ENCODE measurements at regions not wholly inside any gene's neighbourhood (a gene's known extent, or its start where the extent isn't known, plus 50 kb on each side); places are given as distances from the start of the nearest gene placed in this dataset.

DNA sequence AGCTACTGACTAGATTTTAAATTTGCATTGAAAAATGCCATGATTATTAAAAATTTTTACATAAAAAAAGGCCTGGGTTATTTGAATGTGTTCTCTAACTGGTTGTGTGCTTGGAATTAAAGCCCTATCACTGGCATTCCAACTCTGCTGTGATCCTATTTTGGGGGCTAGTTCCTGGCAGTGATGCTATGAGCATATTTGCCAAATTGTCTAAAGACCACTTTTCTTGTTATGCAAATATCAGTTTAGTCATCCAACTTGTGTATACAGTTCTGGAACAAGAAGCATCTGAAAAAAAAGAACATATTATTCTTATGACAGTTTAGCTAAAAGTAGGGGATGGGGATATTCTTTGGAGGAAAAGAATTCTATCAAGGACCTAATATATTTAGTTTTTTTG, 243.4 kb upstream of the ZNF717 start:
- H3K4me3 ChIP-seq (ENCODE audit: insufficient read depth in 1 of 2, low read depth in 1 of 2, low read length in 2 of 2), result no peak overlapping the region
- no peak overlapping the region for H3K14ac ChIP-seq (ENCODE audit: low read length in 2 of 2)
- no peak overlapping the region for H2AFZ ChIP-seq (ENCODE audit: low read depth, low read length)
- H3K27ac ChIP-seq (ENCODE audit: low read length, poor library complexity, severe bottlenecking), result no peak overlapping the region
- no peak overlapping the region for H3K18ac ChIP-seq (ENCODE audit: low read depth in 1 of 2, low read length in 2 of 2)
- no peak overlapping the region for H4K91ac ChIP-seq (ENCODE audit: low read length)
- no peak overlapping the region for H3K4ac ChIP-seq (ENCODE audit: low read depth in 1 of 2, low read length in 2 of 2)
- H3K4me2 ChIP-seq (ENCODE audit: low read length, poor library complexity, severe bottlenecking), result no peak overlapping the region
- no peak overlapping the region for H3K23ac ChIP-seq (ENCODE audit: low read length in 2 of 2)
- no peak overlapping the region for H2AK5ac ChIP-seq (ENCODE audit: low read length, severe bottlenecking)
- no peaks in the 10 kb centered on the region for H3K9me3 ChIP-seq (ENCODE audit: control insufficient read depth, low read length)
- H3K36me3 ChIP-seq (ENCODE audit: control insufficient read depth in 1 of 2, insufficient read depth in 2 of 2, low read depth in 1 of 2, low read length in 2 of 2), result no peaks in the 10 kb centered on the region
- no peak overlapping the region for H4K8ac ChIP-seq (ENCODE audit: low read length)
- H2BK15ac ChIP-seq (ENCODE audit: low read depth, poor library complexity, severe bottlenecking), result no peak overlapping the region
- H3K4me1 ChIP-seq (ENCODE audit: control insufficient read depth, insufficient read depth, low read depth, low read length), result no peaks in the 10 kb centered on the region
- H2BK12ac ChIP-seq (ENCODE audit: low read length in 2 of 2), result no peak overlapping the region
- no peak overlapping the region for H3K9ac ChIP-seq (ENCODE audit: low read length)
- H2BK5ac ChIP-seq (ENCODE audit: low read depth, low read length, poor library complexity, severe bottlenecking), result no peak overlapping the region
- no peak for DNase-seq
- H3K79me1 ChIP-seq (replicated peaks; ENCODE audit: low read length, poor library complexity, severe bottlenecking), result no peaks in the 10 kb centered on the region
- no peak overlapping the region for H2BK120ac ChIP-seq (ENCODE audit: low read depth, low read length)
- no peaks in the 10 kb centered on the region for H3K27me3 ChIP-seq (ENCODE audit: control insufficient read depth in 1 of 2, insufficient read depth in 1 of 2, low read length in 2 of 2)

DNA sequence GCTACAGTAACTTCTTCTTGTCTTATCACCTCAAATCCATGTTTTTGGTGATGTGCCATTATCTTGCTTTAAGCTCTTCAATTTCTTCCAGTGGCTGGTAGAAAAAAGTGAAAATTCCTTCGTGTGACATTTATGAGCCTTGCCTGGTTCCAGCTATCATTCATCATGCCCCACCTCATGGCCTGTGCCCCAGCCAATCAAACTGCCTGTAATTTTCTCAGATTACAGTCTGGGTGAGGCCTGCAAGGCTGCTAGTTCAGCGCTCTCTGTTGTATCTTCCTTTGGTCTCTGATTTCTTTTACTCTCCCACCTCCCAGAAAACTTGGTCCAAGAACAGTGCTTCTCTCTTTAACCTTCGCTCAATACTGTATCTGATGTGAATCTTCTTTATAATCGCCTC, 249.3 kb upstream of the ZNF717 start:
- Histone ChIP-seq H3K4me2 (ENCODE audit: low read length, poor library complexity, severe bottlenecking) (no peak overlapping the region), H3K9me3 (ENCODE audit: control insufficient read depth, low read length) (no peaks in the 10 kb centered on the region), H2AK5ac (ENCODE audit: low read length, severe bottlenecking) (no peak overlapping the region), H2BK12ac (ENCODE audit: low read length in 2 of 2) (no peak overlapping the region), H2BK5ac (ENCODE audit: low read depth, low read length, poor library complexity, severe bottlenecking) (no peak overlapping the region), H2BK120ac (ENCODE audit: low read depth, low read length) (no peak overlapping the region), H3K9ac (ENCODE audit: low read length) (no peak overlapping the region), H2BK15ac (ENCODE audit: low read depth, poor library complexity, severe bottlenecking) (no peak overlapping the region), H2AFZ (ENCODE audit: low read depth, low read length) (no peak overlapping the region), H3K27ac (ENCODE audit: low read length, poor library complexity, severe bottlenecking) (no peak overlapping the region), H4K91ac (ENCODE audit: low read length) (no peak overlapping the region), H3K36me3 (ENCODE audit: control insufficient read depth in 1 of 2, insufficient read depth in 2 of 2, low read depth in 1 of 2, low read length in 2 of 2) (no peaks in the 10 kb centered on the region), H4K8ac (ENCODE audit: low read length) (no peak overlapping the region), H3K4me1 (ENCODE audit: control insufficient read depth, insufficient read depth, low read depth, low read length) (no peaks in the 10 kb centered on the region), H3K14ac (ENCODE audit: low read length in 2 of 2) (no peak overlapping the region), H3K4ac (ENCODE audit: low read depth in 1 of 2, low read length in 2 of 2) (no peak overlapping the region), H3K27me3 (ENCODE audit: control insufficient read depth in 1 of 2, insufficient read depth in 1 of 2, low read length in 2 of 2) (no peaks in the 10 kb centered on the region), H3K23ac (ENCODE audit: low read length in 2 of 2) (no peak overlapping the region), H3K4me3 (ENCODE audit: insufficient read depth in 1 of 2, low read depth in 1 of 2, low read length in 2 of 2) (no peak overlapping the region), H3K79me1 (replicated peaks; ENCODE audit: low read length, poor library complexity, severe bottlenecking) (no peaks in the 10 kb centered on the region), H3K18ac (ENCODE audit: low read depth in 1 of 2, low read length in 2 of 2) (peak overlapping the region in 1 of 2 experiments; percentile 5)
- whole genome bisulfite sequencing, result 68% methylated on average over 2 of the region's 4 CpGs
- no peak for DNase-seq

- no peak for DNase-seq
- no peaks in the 10 kb centered on the region for H3K9me3 ChIP-seq (ENCODE audit: control insufficient read depth, low read length)
- no peak overlapping the region for H4K91ac ChIP-seq (ENCODE audit: low read length)
- no peak overlapping the region for H3K18ac ChIP-seq (ENCODE audit: low read depth in 1 of 2, low read length in 2 of 2)
- no peak overlapping the region for H3K14ac ChIP-seq (ENCODE audit: low read length in 2 of 2)
- no peak overlapping the region for H2BK120ac ChIP-seq (ENCODE audit: low read depth, low read length)
- no peak overlapping the region for H2BK5ac ChIP-seq (ENCODE audit: low read depth, low read length, poor library complexity, severe bottlenecking)
- no peaks in the 10 kb centered on the region for H3K4me1 ChIP-seq (ENCODE audit: control insufficient read depth, insufficient read depth, low read depth, low read length)
- H4K8ac ChIP-seq (ENCODE audit: low read length), result no peak overlapping the region
- H2AK5ac ChIP-seq (ENCODE audit: low read length, severe bottlenecking), result no peak overlapping the region
- no peak overlapping the region for H2BK12ac ChIP-seq (ENCODE audit: low read length in 2 of 2)
- no peaks in the 10 kb centered on the region for H3K79me1 ChIP-seq (replicated peaks; ENCODE audit: low read length, poor library complexity, severe bottlenecking)
- no peak overlapping the region for H3K23ac ChIP-seq (ENCODE audit: low read length in 2 of 2)
- H3K4me2 ChIP-seq (ENCODE audit: low read length, poor library complexity, severe bottlenecking), result no peak overlapping the region
- H2AFZ ChIP-seq (ENCODE audit: low read depth, low read length), result no peak overlapping the region
- no peaks in the 10 kb centered on the region for H3K36me3 ChIP-seq (ENCODE audit: control insufficient read depth in 1 of 2, insufficient read depth in 2 of 2, low read depth in 1 of 2, low read length in 2 of 2)
- H3K4me3 ChIP-seq (ENCODE audit: insufficient read depth in 1 of 2, low read depth in 1 of 2, low read length in 2 of 2), result no peak overlapping the region
- WGBS, result no CpG with 5 or more reads among the region's 2 CpGs
- H3K27ac ChIP-seq (ENCODE audit: low read length, poor library complexity, severe bottlenecking), result no peak overlapping the region
- H2BK15ac ChIP-seq (ENCODE audit: low read depth, poor library complexity, severe bottlenecking), result no peak overlapping the region
- H3K27me3 ChIP-seq (ENCODE audit: control insufficient read depth in 1 of 2, insufficient read depth in 1 of 2, low read length in 2 of 2), result no peaks in the 10 kb centered on the region
- H3K4ac ChIP-seq (ENCODE audit: low read depth in 1 of 2, low read length in 2 of 2), result no peak overlapping the region
- H3K9ac ChIP-seq (ENCODE audit: low read length), result no peak overlapping the region
Observed at GRCh38 chr3:76035117-76035516, 249.8 kb upstream of the ZNF717 start.

- no peaks in the 10 kb centered on the region for H3K27me3 ChIP-seq (ENCODE audit: control insufficient read depth in 1 of 2, insufficient read depth in 1 of 2, low read length in 2 of 2)
- no peak overlapping the region for H3K9ac ChIP-seq (ENCODE audit: low read length)
- no peak for DNase-seq
- no peak overlapping the region for H4K91ac ChIP-seq (ENCODE audit: low read length)
- H3K36me3 ChIP-seq (ENCODE audit: control insufficient read depth in 1 of 2, insufficient read depth in 2 of 2, low read depth in 1 of 2, low read length in 2 of 2), result no peaks in the 10 kb centered on the region
- H2BK5ac ChIP-seq (ENCODE audit: low read depth, low read length, poor library complexity, severe bottlenecking), result no peak overlapping the region
- H4K8ac ChIP-seq (ENCODE audit: low read length), result no peak overlapping the region
- no peak overlapping the region for H2BK12ac ChIP-seq (ENCODE audit: low read length in 2 of 2)
- WGBS, result 53% methylated on average over 2 of the region's 2 CpGs
- no peak overlapping the region for H3K27ac ChIP-seq (ENCODE audit: low read length, poor library complexity, severe bottlenecking)
- H3K4me1 ChIP-seq (ENCODE audit: control insufficient read depth, insufficient read depth, low read depth, low read length), result no peaks in the 10 kb centered on the region
- H2AK5ac ChIP-seq (ENCODE audit: low read length, severe bottlenecking), result no peak overlapping the region
- H3K9me3 ChIP-seq (ENCODE audit: control insufficient read depth, low read length), result no peaks in the 10 kb centered on the region
- H3K4me3 ChIP-seq (ENCODE audit: insufficient read depth in 1 of 2, low read depth in 1 of 2, low read length in 2 of 2), result no peak overlapping the region
- H2AFZ ChIP-seq (ENCODE audit: low read depth, low read length), result no peak overlapping the region
- no peak overlapping the region for H3K4me2 ChIP-seq (ENCODE audit: low read length, poor library complexity, severe bottlenecking)
- H3K79me1 ChIP-seq (replicated peaks; ENCODE audit: low read length, poor library complexity, severe bottlenecking), result no peaks in the 10 kb centered on the region
- no peak overlapping the region for H3K18ac ChIP-seq (ENCODE audit: low read depth in 1 of 2, low read length in 2 of 2)
- H3K4ac ChIP-seq (ENCODE audit: low read depth in 1 of 2, low read length in 2 of 2), result no peak overlapping the region
- no peak overlapping the region for H2BK15ac ChIP-seq (ENCODE audit: low read depth, poor library complexity, severe bottlenecking)
- no peak overlapping the region for H3K14ac ChIP-seq (ENCODE audit: low read length in 2 of 2)
- no peak overlapping the region for H3K23ac ChIP-seq (ENCODE audit: low read length in 2 of 2)
- H2BK120ac ChIP-seq (ENCODE audit: low read depth, low read length), result no peak overlapping the region
Observed at GRCh38 chr3:76038949-76039348, 253.6 kb upstream of the ZNF717 start.

Data from mesenchymal stem cell (in vitro differentiated cells and primary cell).